A673 (cell line): ENCODE measurements at regions not wholly inside any gene's neighbourhood (a gene's known extent, or its start where the extent isn't known, plus 50 kb on each side); places are given as distances from the start of the nearest gene placed in this dataset.

ENCODE experiments used
- CTCF ChIP-seq: fragments of 300-800, 200-600 bp; sonication (generic); conservative IDR thresholded peaks from 2 replicates; pipeline ENCODE4 v1.5.1; 2017; ENCODE audit warnings: low read depth, mild to moderate bottlenecking, antibody characterized with exemption, low read length, moderate library complexity, mixed read lengths
- EZH2 ChIP-seq: fragments of 200-600 bp; sonication (generic); IDR thresholded peaks from 2 replicates; pipeline ENCODE4 v1.6.1; 2017; ENCODE audit warnings: borderline replicate concordance, low read depth, mild to moderate bottlenecking, mixed read lengths, antibody characterized with exemption, low read length; ENCODE audit not compliant: poor library complexity, severe bottlenecking

GRCh38 chr15:77825546-77825945 lies 192.8 kb upstream of the LINGO1 start:
- TF ChIP-seq CTCF = no peak
- no peak for TF ChIP-seq EZH2
